NT2/D1 (cell line): ENCODE measurements at regions not wholly inside any gene's neighbourhood (a gene's known extent, or its start where the extent isn't known, plus 50 kb on each side); places are given as distances from the start of the nearest gene placed in this dataset.

ENCODE experiments used
- DNase-seq: peaks from one replicate; pipeline ENCODE4 v3.0.0-alpha.2; 2011; ENCODE audit warnings: low read depth, low spot score
- H3K27me3 ChIP-seq: 2 replicates; pipeline ENCODE4 v1.6.0; 2011; ENCODE audit warnings: mild to moderate bottlenecking; ENCODE audit not compliant: insufficient read length, insufficient read depth
- H3K36me3 ChIP-seq: 2 replicates; pipeline ENCODE4 v1.6.1; 2011; ENCODE audit warnings: mild to moderate bottlenecking, low read length, mixed read lengths; ENCODE audit not compliant: insufficient read depth, insufficient read length
- H3K4me1 ChIP-seq: 2 replicates; pipeline ENCODE4 v1.5.1; 2011; ENCODE audit not compliant: insufficient read depth, insufficient read length
- H3K4me3 ChIP-seq: 2 replicates; pipeline ENCODE4 v1.5.1; 2011; ENCODE audit warnings: low read depth; ENCODE audit not compliant: insufficient read length
- H3K9ac ChIP-seq: 2 replicates; pipeline ENCODE4 v1.6.0; 2011; ENCODE audit warnings: low read depth; ENCODE audit not compliant: insufficient read length
- H3K9me3 ChIP-seq: 2 replicates; pipeline ENCODE4 v1.5.1; 2011; ENCODE audit warnings: mild to moderate bottlenecking, low read length; ENCODE audit not compliant: insufficient read depth
- SUZ12 ChIP-seq: IDR thresholded peaks from 2 replicates; pipeline ENCODE4 v1.6.1; 2011; ENCODE audit not compliant: insufficient read length, insufficient read depth; ENCODE audit errors: extremely low read depth
- YY1 ChIP-seq: IDR thresholded peaks from 2 replicates; pipeline ENCODE4 v1.6.1; 2011; ENCODE audit not compliant: insufficient read length, insufficient read depth
- ZNF274 ChIP-seq: IDR thresholded peaks from 2 replicates; pipeline ENCODE4 v1.6.1; 2011; ENCODE audit warnings: mild to moderate bottlenecking, low read depth, low read length

DNA sequence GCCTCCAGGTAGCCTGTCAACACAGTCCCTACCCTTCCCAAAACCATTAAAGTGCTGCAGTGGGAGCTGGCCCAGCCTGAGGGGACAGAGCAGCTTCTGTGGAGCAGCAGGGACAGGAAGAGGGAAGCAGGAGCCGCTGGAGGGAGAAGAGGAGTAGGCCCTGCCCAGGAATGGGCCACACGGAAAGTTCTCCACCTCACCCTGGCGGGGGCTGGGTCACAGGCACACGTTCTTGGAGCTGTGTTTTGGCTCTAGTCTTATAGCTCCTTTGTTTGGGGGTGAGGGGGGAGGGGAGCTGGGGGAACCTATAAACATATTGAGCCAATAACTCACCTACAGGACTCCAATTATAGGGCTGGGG is 508.6 kb downstream of the SHQ1 start:
- H3K4me1 ChIP-seq: peaks cover 26% of the 10 kb centered on the region
- H3K36me3 ChIP-seq: no peaks in the 10 kb centered on the region
- H3K9ac ChIP-seq: peak overlapping the region; percentile 51
- TF ChIP-seq SUZ12 (no peak), YY1 (no peak), ZNF274 (no peak)
- DNase-seq: no peak
- no peaks in the 10 kb centered on the region for H3K27me3 ChIP-seq
- H3K9me3 ChIP-seq: peaks cover 10% of the 10 kb centered on the region; the same call in 1 of the 2 replicates
- H3K4me3 ChIP-seq: no peak overlapping the region

DNA sequence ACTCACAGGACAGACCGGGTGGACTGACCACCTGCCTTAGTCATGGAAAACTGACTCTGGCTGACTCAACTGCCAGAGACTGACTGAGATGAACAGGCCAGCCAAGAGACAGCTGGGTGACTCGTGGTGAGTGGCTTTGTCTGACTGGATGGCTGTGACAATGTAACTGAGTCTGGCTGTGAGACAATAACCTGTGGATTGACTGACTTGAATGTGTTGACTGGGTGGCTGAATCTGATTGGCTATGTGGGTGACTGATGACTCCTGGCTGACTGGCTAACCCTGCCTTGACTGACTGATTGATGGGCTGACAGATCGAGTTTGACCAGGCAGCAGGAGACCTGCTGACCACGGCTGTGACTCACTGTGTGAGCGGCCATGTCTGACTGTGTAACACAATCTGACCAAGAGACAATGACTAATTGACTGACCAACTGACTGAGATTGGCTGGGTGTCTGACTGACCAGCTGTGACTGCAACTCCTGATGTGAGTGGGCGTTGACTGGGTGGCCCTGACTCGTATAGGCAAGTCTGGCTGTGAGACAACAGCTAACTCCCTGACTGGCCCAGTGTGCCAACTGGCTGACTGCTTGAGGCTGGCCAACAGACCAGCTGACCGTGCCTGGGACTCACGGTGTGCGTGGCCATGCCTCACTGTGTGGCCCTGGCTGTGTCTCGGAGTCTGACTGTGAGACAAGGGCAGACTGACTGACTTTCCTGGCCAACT is 509.1 kb downstream of the SHQ1 start:
- Histone ChIP-seq H3K9ac (peak overlapping the region; percentile 51), H3K27me3 (peaks cover 2% of the 10 kb centered on the region), H3K36me3 (no peaks in the 10 kb centered on the region), H3K9me3 (peaks cover 10% of the 10 kb centered on the region; the same call in 1 of the 2 replicates), H3K4me1 (peaks cover 26% of the 10 kb centered on the region), H3K4me3 (no peak overlapping the region)
- no peak for DNase-seq
- no peak for TF ChIP-seq YY1
- no peak for TF ChIP-seq ZNF274
- TF ChIP-seq SUZ12: no peak

DNA sequence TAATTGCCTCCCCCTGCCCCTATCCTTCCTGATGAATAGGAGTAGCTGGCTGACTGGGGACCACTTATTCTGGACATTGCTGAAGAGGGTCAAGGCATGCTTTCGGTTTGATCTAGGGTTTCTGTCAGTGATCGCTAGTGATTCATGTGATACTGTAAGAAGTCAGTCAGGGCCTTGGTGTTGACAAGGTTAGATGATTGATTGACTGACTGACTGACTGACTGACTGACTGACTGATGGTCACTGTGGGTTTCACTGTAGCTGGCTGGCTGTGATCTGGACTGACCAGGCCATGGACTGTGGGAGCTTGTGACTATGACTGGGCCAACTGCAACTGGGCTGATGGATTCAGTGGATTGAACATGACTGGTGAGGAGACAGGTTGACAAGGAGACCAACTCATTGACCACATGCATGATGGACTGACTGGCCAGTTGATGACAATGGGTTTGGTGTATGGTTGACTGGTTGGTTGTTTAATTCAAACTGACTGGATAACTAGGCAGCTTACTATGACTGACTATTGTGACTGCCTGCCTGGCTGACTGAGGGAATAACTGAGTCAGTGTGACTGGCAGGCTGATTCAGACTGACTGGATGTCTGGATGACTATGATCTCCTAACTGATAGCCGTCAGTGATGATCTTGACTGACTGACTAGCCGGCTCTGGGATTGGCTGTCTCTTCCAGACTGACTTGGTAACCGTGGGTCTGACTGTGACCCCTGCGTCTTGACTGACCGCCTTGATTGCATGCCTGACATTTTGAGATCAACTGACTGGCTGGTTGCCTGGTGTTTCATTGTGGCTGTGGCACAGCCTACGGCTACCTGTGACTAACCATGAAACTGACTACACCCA is 509.9 kb downstream of the SHQ1 start:
- Histone ChIP-seq H3K36me3 (no peaks in the 10 kb centered on the region), H3K4me3 (no peak overlapping the region), H3K27me3 (peaks cover 10% of the 10 kb centered on the region), H3K9me3 (peaks cover 10% of the 10 kb centered on the region; the same call in 1 of the 2 replicates), H3K4me1 (peaks cover 29% of the 10 kb centered on the region), H3K9ac (no peak overlapping the region)
- no peak for TF ChIP-seq ZNF274
- no peak for TF ChIP-seq SUZ12
- TF ChIP-seq YY1: no peak
- no peak for DNase-seq

DNA sequence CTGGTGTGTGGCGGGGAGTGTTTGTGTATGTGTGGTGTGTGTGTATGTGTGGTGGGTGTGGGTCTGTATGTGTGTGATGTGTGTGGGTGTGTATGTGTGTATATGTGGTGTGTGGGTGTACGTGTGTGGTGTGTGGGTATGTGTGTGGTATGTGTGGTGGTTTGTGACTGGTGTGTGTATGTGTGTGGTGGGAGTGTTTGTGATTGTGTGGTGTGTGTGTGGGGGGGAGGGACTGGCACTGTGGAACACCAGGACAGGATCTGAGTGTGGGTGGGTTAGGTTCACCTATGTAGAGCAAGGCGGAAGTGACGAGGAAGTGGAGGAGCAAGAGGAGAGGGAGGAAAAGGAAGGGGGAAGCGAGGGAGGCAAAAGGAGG is 510.8 kb downstream of the SHQ1 start:
- no peak for DNase-seq
- peak overlapping the region; percentile 65 for H3K9ac ChIP-seq
- peaks cover 28% of the 10 kb centered on the region for H3K4me1 ChIP-seq
- H3K4me3 ChIP-seq: peak overlapping the region; percentile 21
- H3K36me3 ChIP-seq: no peaks in the 10 kb centered on the region
- peaks cover 10% of the 10 kb centered on the region; the same call in 1 of the 2 replicates for H3K9me3 ChIP-seq
- TF ChIP-seq YY1 (no peak), SUZ12 (no peak), ZNF274 (no peak)
- H3K27me3 ChIP-seq: peaks cover 18% of the 10 kb centered on the region

DNA sequence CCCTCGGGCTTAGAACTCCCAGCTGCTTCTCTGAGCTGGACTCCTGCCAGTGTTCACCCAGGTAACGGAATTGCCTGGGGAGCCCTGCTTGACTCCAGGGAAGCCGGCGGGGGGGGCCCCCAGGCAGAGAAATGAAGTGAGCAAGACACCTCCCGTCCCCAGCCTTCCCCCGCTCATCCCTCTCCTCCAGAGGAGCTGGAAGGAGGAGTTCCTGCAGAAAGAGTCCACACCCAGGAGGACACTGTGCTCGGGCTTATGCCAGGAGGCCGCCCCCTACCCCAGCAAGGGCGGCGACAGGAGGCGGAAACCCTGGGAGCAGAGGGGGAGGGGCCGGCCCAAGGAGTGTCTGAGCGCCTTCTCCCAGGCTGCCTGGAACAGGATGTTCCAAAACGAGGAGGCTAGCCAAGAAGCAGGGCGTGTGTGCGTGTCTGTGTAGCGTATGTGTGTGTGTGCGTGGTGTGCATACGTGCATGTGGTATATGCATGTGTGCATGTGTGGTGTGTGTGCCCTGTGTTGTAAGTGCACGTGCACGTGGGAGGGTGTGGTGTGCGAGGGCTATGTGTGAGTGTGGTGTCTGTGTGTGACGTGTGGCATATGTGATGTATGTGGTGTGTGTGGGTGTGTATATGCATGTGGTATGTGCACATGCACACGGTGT is 511.3 kb downstream of the SHQ1 start:
- TF ChIP-seq SUZ12 (no peak), YY1 (no peak), ZNF274 (no peak)
- Histone ChIP-seq H3K27me3 (peaks cover 24% of the 10 kb centered on the region), H3K9me3 (peaks cover 10% of the 10 kb centered on the region; the same call in 1 of the 2 replicates), H3K4me1 (peaks cover 23% of the 10 kb centered on the region), H3K9ac (peak overlapping the region; percentile 65), H3K36me3 (no peaks in the 10 kb centered on the region), H3K4me3 (peak overlapping the region; percentile 21)
- peak; percentile 52 for DNase-seq

DNA sequence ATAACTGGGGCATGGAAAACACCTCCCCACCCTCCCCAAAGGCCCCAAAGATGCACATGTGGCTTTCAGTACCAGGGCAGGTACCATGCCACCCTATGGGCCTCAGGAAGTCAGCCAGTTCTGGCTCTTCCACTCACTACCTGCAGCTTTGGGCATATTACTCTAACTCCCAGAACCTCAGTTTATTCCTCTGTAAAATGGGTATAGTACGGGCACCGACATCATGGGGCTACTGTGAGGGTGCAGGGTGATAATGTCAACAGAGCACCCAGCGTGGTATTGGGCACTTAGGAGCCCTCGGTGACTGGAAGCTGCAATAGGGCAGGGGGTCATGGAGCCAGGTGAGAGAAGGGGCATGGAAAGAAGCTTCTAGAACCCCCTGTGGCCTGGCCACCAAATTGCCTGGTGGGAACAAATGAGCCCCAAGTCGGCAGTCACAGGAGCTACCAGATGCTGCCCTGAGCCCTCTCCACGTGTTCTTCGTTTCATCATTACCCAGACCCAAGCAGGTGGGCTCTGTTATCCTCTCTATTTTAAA is 512.1 kb downstream of the SHQ1 start:
- H3K4me1 ChIP-seq: peaks cover 19% of the 10 kb centered on the region
- H3K9me3 ChIP-seq: peaks cover 10% of the 10 kb centered on the region; the same call in 1 of the 2 replicates
- H3K27me3 ChIP-seq: peaks cover 31% of the 10 kb centered on the region
- H3K4me3 ChIP-seq: no peak overlapping the region
- peak overlapping the region; percentile 52 for H3K9ac ChIP-seq
- no peak for DNase-seq
- TF ChIP-seq ZNF274 (no peak), YY1 (no peak), SUZ12 (no peak)
- H3K36me3 ChIP-seq: no peaks in the 10 kb centered on the region
